HEK293 (cell line): ENCODE measurements at regions not wholly inside any gene's neighbourhood (a gene's known extent, or its start where the extent isn't known, plus 50 kb on each side); places are given as distances from the start of the nearest gene placed in this dataset.

Experiments used
- CTCF ChIA-PET: fragments of 350-600 bp; formaldehyde crosslinking; extraction: SDS; loops from one replicate; lab custom pipeline; 2021; ENCODE audit warnings: antibody characterized with exemption; lab: Yijun Ruan, JAX
- POLR2A ChIA-PET: fragments of 300-600 bp; formaldehyde crosslinking; extraction: SDS; loops from one replicate; lab custom pipeline; 2020; ENCODE audit warnings: antibody characterized with exemption, inconsistent platforms; lab: Yijun Ruan, JAX
- H3K27ac ChIP-seq: fragments of 200-500 bp; sonication (Bioruptor generic); 2 replicates; pipeline ENCODE4 v1.5.1; 2014; ENCODE audit warnings: low read depth, low read length, control low read depth, inconsistent platforms; ENCODE audit errors: extremely low read depth
- H3K36me3 ChIP-seq, 2 experiments: fragments of 200-500 bp in 1 of 2; sonication (Bioruptor generic) in 1 of 2; 1 replicate in 1 of 2; 2 replicates in 1 of 2; pipeline ENCODE4 v1.5.1; 2014 to 2017; ENCODE audit warnings: inconsistent platforms in 2 of 2, low read length in 2 of 2; ENCODE audit not compliant: control insufficient read depth in 2 of 2, insufficient read depth in 1 of 2
- H3K4me1 ChIP-seq: fragments of 200-500 bp; sonication (Bioruptor generic); 2 replicates; pipeline ENCODE4 v1.5.1; 2014; ENCODE audit warnings: mild to moderate bottlenecking, low read length, inconsistent platforms; ENCODE audit not compliant: control insufficient read depth, insufficient read depth
- H3K4me3 ChIP-seq: 2 replicates; pipeline ENCODE4 v1.5.1; 2011; ENCODE audit warnings: low read depth, mild to moderate bottlenecking, control low read depth, low read length, moderate library complexity
- H3K9me3 ChIP-seq: fragments of 200-500 bp; sonication (Bioruptor generic); 2 replicates; pipeline ENCODE4 v1.5.1; 2014; ENCODE audit warnings: low read depth, low read length, inconsistent platforms; ENCODE audit not compliant: control insufficient read depth, insufficient read depth
- HOXD13 ChIP-seq: sonication (generic); formaldehyde crosslinking; IDR thresholded peaks from 2 replicates; pipeline ENCODE4 v1.8.0; 2022; ENCODE audit warnings: missing genetic modification reagents, borderline replicate concordance
- MZF1 ChIP-seq: fragments of 450-650 bp; formaldehyde crosslinking; IDR thresholded peaks from 2 replicates; pipeline ENCODE4 v1.5.1; 2017; ENCODE audit warnings: missing biosample characterization, missing genetic modification characterization, borderline replicate concordance
- PATZ1 ChIP-seq: fragments of 450-650 bp; formaldehyde crosslinking; IDR thresholded peaks from 2 replicates; pipeline ENCODE4 v1.5.1; 2016; ENCODE audit warnings: missing biosample characterization, missing genetic modification characterization
- SP7 ChIP-seq: fragments of 450-650 bp; formaldehyde crosslinking; IDR thresholded peaks from 2 replicates; pipeline ENCODE4 v1.5.1; 2016; ENCODE audit warnings: missing biosample characterization, missing genetic modification characterization
- ZBTB8A ChIP-seq: fragments of 450-650 bp; formaldehyde crosslinking; IDR thresholded peaks from 2 replicates; pipeline ENCODE4 v1.5.1; 2016; ENCODE audit warnings: missing biosample characterization, missing genetic modification characterization
- ZFHX2 ChIP-seq: fragments of 450-650 bp; formaldehyde crosslinking; conservative IDR thresholded peaks from 2 replicates; pipeline ENCODE4 v1.5.1; 2016; ENCODE audit warnings: missing biosample characterization, missing genetic modification characterization
- ZNF223 ChIP-seq: fragments of 450-650 bp; formaldehyde crosslinking; IDR thresholded peaks from 2 replicates; pipeline ENCODE4 v1.5.1; 2016; ENCODE audit warnings: missing biosample characterization, missing genetic modification characterization
- ZNF292 ChIP-seq: fragments of 450-650 bp; formaldehyde crosslinking; IDR thresholded peaks from 2 replicates; pipeline ENCODE4 v1.5.1; 2016; ENCODE audit warnings: low read depth, missing biosample characterization, missing genetic modification characterization, borderline replicate concordance
- ZNF324 ChIP-seq: fragments of 450-650 bp; formaldehyde crosslinking; IDR thresholded peaks from 2 replicates; pipeline ENCODE4 v1.5.1; 2016; ENCODE audit warnings: missing biosample characterization, missing genetic modification characterization
- ZNF48 ChIP-seq: fragments of 450-650 bp; formaldehyde crosslinking; IDR thresholded peaks from 2 replicates; pipeline ENCODE4 v1.5.1; 2016; ENCODE audit warnings: missing biosample characterization, missing genetic modification characterization
- ZNF658 ChIP-seq: fragments of 450-650 bp; formaldehyde crosslinking; IDR thresholded peaks from 2 replicates; pipeline ENCODE4; 2016; ENCODE audit warnings: missing biosample characterization, missing genetic modification characterization
- TF ChIP-seq, protein P1 (sequence below): fragments of 450-650 bp; formaldehyde crosslinking; IDR thresholded peaks from 2 replicates; pipeline ENCODE4 v1.5.1; 2016; ENCODE audit warnings: missing biosample characterization, missing genetic modification characterization, low read depth
- TF ChIP-seq, protein P2 (sequence below): fragments of 450-650 bp; formaldehyde crosslinking; IDR thresholded peaks from 2 replicates; pipeline ENCODE4 v1.5.1; 2017; ENCODE audit warnings: missing biosample characterization, missing genetic modification characterization
- TF ChIP-seq, protein P3 (sequence below): fragments of 450-650 bp; formaldehyde crosslinking; IDR thresholded peaks from 2 replicates; pipeline ENCODE4 v1.5.1; 2016; ENCODE audit warnings: missing biosample characterization, missing genetic modification characterization
- TF ChIP-seq, protein P4 (sequence below): fragments of 450-650 bp; formaldehyde crosslinking; IDR thresholded peaks from 2 replicates; pipeline ENCODE4 v1.5.1; 2016; ENCODE audit warnings: missing biosample characterization, missing genetic modification characterization
- TF ChIP-seq, protein P5 (sequence below): fragments of 450-650 bp; formaldehyde crosslinking; IDR thresholded peaks from 2 replicates; pipeline ENCODE4; 2016; ENCODE audit warnings: missing biosample characterization, missing genetic modification characterization

DNA sequence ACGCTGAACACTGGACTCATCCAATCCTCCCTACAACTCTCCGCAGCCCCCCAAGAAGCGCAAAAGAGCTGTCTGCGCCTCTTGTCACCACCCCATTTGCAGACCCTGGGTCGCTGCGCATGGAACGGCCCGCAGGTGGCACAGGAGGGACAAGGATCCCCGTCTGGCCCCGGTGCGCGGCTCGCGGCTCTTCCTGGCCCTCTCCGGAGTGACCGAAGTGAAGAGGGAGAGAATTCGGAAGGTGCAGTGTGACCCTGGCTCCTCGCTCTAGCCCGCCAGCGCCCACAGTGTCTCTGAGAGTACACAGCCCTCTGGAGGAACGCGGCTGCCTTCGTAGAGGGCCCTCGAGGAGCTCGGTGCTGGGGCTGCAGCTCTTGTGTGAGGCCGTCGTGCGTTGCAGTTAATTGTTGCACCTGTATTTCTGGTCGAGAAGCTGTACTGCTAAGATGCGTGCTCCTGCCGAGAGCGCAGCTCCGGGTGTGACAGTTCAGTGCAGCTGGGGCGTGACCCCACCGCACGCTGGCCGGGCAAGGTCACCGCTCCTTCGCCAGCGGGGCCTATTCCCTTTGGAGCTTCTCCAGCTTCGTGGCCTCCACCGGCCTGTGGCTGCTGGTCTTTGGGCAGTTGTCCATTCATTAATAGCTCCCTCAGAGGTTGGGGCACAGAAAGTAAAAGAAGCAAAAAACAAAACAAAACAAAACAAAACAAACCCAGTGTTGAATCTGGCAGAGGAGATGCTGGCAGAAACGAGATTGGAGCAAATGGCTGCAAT lies 119.0 kb downstream of the SEC23IP start (continued):
- no peak for TF ChIP-seq MZF1 (tag by site-specific recombination)
- TF ChIP-seq ZNF48 (tag by site-specific recombination): no peak
- TF ChIP-seq ZFHX2 (tag by site-specific recombination): no peak
- TF ChIP-seq SP7 (tag by site-specific recombination): no peak

GRCh38 chr10:120012131-120012400 lies 119.5 kb downstream of the SEC23IP start:
- no peak overlapping the region for H3K4me3 ChIP-seq
- ChIA-PET CTCF (no interaction called here), POLR2A (no interaction called here)
- H3K36me3 ChIP-seq: no peaks in the 10 kb centered on the region
- TF ChIP-seq, protein P1, sequence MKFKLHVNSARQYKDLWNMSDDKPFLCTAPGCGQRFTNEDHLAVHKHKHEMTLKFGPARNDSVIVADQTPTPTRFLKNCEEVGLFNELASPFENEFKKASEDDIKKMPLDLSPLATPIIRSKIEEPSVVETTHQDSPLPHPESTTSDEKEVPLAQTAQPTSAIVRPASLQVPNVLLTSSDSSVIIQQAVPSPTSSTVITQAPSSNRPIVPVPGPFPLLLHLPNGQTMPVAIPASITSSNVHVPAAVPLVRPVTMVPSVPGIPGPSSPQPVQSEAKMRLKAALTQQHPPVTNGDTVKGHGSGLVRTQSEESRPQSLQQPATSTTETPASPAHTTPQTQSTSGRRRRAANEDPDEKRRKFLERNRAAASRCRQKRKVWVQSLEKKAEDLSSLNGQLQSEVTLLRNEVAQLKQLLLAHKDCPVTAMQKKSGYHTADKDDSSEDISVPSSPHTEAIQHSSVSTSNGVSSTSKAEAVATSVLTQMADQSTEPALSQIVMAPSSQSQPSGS (tag by site-specific recombination): no peak
- no peak for TF ChIP-seq ZNF292 (tag by site-specific recombination)
- TF ChIP-seq, protein P2, sequence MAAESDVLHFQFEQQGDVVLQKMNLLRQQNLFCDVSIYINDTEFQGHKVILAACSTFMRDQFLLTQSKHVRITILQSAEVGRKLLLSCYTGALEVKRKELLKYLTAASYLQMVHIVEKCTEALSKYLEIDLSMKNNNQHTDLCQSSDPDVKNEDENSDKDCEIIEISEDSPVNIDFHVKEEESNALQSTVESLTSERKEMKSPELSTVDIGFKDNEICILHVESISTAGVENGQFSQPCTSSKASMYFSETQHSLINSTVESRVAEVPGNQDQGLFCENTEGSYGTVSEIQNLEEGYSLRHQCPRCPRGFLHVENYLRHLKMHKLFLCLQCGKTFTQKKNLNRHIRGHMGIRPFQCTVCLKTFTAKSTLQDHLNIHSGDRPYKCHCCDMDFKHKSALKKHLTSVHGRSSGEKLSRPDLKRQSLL (tag by site-specific recombination): no peak
- TF ChIP-seq ZNF223: no peak
- no peak for TF ChIP-seq HOXD13
- TF ChIP-seq, protein P3, sequence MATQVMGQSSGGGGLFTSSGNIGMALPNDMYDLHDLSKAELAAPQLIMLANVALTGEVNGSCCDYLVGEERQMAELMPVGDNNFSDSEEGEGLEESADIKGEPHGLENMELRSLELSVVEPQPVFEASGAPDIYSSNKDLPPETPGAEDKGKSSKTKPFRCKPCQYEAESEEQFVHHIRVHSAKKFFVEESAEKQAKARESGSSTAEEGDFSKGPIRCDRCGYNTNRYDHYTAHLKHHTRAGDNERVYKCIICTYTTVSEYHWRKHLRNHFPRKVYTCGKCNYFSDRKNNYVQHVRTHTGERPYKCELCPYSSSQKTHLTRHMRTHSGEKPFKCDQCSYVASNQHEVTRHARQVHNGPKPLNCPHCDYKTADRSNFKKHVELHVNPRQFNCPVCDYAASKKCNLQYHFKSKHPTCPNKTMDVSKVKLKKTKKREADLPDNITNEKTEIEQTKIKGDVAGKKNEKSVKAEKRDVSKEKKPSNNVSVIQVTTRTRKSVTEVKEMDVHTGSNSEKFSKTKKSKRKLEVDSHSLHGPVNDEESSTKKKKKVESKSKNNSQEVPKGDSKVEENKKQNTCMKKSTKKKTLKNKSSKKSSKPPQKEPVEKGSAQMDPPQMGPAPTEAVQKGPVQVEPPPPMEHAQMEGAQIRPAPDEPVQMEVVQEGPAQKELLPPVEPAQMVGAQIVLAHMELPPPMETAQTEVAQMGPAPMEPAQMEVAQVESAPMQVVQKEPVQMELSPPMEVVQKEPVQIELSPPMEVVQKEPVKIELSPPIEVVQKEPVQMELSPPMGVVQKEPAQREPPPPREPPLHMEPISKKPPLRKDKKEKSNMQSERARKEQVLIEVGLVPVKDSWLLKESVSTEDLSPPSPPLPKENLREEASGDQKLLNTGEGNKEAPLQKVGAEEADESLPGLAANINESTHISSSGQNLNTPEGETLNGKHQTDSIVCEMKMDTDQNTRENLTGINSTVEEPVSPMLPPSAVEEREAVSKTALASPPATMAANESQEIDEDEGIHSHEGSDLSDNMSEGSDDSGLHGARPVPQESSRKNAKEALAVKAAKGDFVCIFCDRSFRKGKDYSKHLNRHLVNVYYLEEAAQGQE: no peak
- no peak for TF ChIP-seq ZNF658
- no peak for TF ChIP-seq PATZ1 (tag by site-specific recombination)
- TF ChIP-seq, protein P4, sequence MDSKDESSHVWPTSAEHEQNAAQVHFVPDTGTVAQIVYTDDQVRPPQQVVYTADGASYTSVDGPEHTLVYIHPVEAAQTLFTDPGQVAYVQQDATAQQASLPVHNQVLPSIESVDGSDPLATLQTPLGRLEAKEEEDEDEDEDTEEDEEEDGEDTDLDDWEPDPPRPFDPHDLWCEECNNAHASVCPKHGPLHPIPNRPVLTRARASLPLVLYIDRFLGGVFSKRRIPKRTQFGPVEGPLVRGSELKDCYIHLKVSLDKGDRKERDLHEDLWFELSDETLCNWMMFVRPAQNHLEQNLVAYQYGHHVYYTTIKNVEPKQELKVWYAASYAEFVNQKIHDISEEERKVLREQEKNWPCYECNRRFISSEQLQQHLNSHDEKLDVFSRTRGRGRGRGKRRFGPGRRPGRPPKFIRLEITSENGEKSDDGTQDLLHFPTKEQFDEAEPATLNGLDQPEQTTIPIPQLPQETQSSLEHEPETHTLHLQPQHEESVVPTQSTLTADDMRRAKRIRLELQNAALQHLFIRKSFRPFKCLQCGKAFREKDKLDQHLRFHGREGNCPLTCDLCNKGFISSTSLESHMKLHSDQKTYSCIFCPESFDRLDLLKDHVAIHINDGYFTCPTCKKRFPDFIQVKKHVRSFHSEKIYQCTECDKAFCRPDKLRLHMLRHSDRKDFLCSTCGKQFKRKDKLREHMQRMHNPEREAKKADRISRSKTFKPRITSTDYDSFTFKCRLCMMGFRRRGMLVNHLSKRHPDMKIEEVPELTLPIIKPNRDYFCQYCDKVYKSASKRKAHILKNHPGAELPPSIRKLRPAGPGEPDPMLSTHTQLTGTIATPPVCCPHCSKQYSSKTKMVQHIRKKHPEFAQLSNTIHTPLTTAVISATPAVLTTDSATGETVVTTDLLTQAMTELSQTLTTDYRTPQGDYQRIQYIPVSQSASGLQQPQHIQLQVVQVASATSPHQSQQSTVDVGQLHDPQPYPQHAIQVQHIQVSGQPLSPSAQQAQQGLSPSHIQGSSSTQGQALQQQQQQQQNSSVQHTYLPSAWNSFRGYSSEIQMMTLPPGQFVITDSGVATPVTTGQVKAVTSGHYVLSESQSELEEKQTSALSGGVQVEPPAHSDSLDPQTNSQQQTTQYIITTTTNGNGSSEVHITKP: no peak
- TF ChIP-seq ZNF324 (tag by site-specific recombination): no peak
- no peak for TF ChIP-seq ZBTB8A (tag by site-specific recombination)
- TF ChIP-seq, protein P5, sequence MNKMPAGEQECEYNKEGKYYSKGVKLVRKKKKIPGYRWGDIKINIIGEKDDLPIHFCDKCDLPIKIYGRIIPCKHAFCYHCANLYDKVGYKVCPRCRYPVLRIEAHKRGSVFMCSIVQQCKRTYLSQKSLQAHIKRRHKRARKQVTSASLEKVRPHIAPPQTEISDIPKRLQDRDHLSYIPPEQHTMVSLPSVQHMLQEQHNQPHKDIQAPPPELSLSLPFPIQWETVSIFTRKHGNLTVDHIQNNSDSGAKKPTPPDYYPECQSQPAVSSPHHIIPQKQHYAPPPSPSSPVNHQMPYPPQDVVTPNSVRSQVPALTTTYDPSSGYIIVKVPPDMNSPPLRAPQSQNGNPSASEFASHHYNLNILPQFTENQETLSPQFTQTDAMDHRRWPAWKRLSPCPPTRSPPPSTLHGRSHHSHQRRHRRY: no peak
- H3K9me3 ChIP-seq: no peaks in the 10 kb centered on the region
- no peaks in the 10 kb centered on the region for H3K4me1 ChIP-seq
- H3K27ac ChIP-seq: no peak overlapping the region
